Duodenal mucosa (tissue), 2 donors: ENCODE measurements at regions not wholly inside any gene's neighbourhood (a gene's known extent, or its start where the extent isn't known, plus 50 kb on each side); places are given as distances from the start of the nearest gene placed in this dataset.

ENCODE experiments used
- H3K27ac ChIP-seq: one replicate; pipeline ENCODE4 v1.7.0; 2013; ENCODE audit warnings: low read depth, low read length
- H3K27me3 ChIP-seq, 2 donors: one replicate each; pipeline ENCODE4 v1.7.0; 2013; ENCODE audit warnings: low read length in 2 of 2, control low read depth in 1 of 2; ENCODE audit not compliant: insufficient read depth in 2 of 2, control insufficient read depth in 1 of 2
- H3K36me3 ChIP-seq, 2 donors: one replicate each; pipeline ENCODE4 v1.7.0; 2013; ENCODE audit warnings: low read length in 2 of 2, control low read depth in 1 of 2; ENCODE audit not compliant: insufficient read depth in 2 of 2, control insufficient read depth in 1 of 2
- H3K4me1 ChIP-seq, 2 donors: one replicate each; pipeline ENCODE4 v1.7.0; 2013; ENCODE audit warnings: low read length in 2 of 2, control low read depth in 1 of 2; ENCODE audit not compliant: insufficient read depth in 2 of 2, control insufficient read depth in 1 of 2
- H3K4me3 ChIP-seq, 2 donors: one replicate each; pipeline ENCODE4 v1.7.0; 2013; ENCODE audit warnings: low read length in 2 of 2, low read depth in 1 of 2
- H3K9ac ChIP-seq, 2 donors: one replicate each; pipeline ENCODE4 v1.7.0; 2013; ENCODE audit warnings: low read length in 2 of 2, low read depth in 1 of 2
- H3K9me3 ChIP-seq, 2 donors: one replicate each; pipeline ENCODE4 v1.7.0; 2013; ENCODE audit warnings: low read length in 2 of 2, control low read depth in 1 of 2; ENCODE audit not compliant: control insufficient read depth in 1 of 2

DNA sequence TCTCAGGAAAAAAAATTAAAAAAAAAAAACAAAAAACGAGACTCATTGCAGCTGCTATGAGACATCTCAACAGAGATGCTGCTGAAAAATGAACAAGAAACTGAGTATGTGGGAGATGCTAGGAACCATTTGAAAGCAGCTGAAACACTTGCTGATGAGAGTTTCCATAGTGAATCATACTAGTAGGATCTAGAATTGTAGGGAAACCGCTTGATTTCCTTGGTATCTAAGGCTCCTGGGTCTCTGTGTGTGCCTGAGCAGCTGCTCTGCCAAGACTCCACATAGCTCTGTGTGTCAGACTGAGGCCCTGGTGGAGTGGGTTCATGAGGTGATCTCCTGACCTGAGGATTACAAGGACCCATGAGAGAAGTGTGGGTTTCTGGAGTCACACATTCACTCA, 313.4 kb upstream of the NECTIN3 start:
- Histone ChIP-seq H3K9ac (no peak overlapping the region), H3K4me1 (peaks cover 0 to 12% of the 10 kb centered on the region in 2 donors), H3K9me3 (peaks cover 0 to 5% of the 10 kb centered on the region in 2 donors), H3K36me3 (no peaks in the 10 kb centered on the region), H3K27ac (no peak overlapping the region), H3K4me3 (no peak overlapping the region), H3K27me3 (no peaks in the 10 kb centered on the region)

DNA sequence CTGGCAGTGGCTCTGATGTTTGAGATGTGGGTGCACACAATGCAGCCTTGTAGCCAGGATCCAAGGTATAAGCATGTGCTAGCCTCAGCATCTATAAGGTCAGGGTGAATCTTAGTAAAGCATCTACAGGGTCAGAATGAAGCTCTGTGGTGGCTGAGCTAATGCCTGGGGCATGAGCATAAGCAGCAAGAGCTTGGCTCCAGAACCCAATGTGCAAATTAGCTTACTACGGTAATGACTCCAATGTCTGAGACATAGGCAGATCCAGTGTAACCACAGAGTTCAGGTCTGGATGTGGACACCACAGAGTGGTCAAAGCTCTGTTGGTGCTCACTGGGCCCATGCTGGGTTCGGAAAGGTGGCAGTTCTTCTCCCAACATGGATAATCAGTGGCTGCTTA, 304.5 kb upstream of the NECTIN3 start:
- Histone ChIP-seq H3K36me3 (no peaks in the 10 kb centered on the region), H3K9me3 (no peaks in the 10 kb centered on the region), H3K9ac (no peak overlapping the region), H3K27me3 (no peaks in the 10 kb centered on the region), H3K27ac (no peak overlapping the region), H3K4me1 (peaks cover 0 to 7% of the 10 kb centered on the region in 2 donors), H3K4me3 (no peak overlapping the region)

DNA sequence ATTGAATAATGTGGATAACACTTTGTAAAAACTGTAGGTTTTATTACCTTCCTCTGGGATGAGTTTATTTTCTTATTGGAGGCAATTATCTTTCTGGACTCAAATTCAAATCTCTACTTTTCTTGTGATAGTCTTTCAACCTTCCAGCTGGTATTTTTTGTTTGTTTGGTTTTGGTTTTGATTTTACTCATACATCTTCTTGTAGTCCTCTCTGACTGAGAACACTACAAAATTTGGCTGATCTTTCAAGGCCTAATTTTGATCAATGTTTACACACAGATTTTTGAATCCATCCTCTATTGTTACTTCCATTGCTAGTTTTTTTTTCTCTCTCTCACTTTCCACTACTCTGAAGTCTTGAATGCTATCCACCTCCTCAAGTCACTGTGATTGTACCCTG, 303.8 kb upstream of the NECTIN3 start:
- Histone ChIP-seq H3K9me3 (no peaks in the 10 kb centered on the region), H3K36me3 (no peaks in the 10 kb centered on the region), H3K4me3 (no peak overlapping the region), H3K27ac (no peak overlapping the region), H3K4me1 (peaks cover 0 to 7% of the 10 kb centered on the region in 2 donors), H3K9ac (no peak overlapping the region), H3K27me3 (no peaks in the 10 kb centered on the region)

- H3K9ac ChIP-seq: no peak overlapping the region
- H3K4me1 ChIP-seq: no peaks in the 10 kb centered on the region
- no peaks in the 10 kb centered on the region for H3K27me3 ChIP-seq
- H3K9me3 ChIP-seq: no peaks in the 10 kb centered on the region
- no peaks in the 10 kb centered on the region for H3K36me3 ChIP-seq
- no peak overlapping the region for H3K27ac ChIP-seq
- H3K4me3 ChIP-seq: no peak overlapping the region
Observed at GRCh38 chr3:110773413-110773954, 298.1 kb upstream of the NECTIN3 start.

DNA sequence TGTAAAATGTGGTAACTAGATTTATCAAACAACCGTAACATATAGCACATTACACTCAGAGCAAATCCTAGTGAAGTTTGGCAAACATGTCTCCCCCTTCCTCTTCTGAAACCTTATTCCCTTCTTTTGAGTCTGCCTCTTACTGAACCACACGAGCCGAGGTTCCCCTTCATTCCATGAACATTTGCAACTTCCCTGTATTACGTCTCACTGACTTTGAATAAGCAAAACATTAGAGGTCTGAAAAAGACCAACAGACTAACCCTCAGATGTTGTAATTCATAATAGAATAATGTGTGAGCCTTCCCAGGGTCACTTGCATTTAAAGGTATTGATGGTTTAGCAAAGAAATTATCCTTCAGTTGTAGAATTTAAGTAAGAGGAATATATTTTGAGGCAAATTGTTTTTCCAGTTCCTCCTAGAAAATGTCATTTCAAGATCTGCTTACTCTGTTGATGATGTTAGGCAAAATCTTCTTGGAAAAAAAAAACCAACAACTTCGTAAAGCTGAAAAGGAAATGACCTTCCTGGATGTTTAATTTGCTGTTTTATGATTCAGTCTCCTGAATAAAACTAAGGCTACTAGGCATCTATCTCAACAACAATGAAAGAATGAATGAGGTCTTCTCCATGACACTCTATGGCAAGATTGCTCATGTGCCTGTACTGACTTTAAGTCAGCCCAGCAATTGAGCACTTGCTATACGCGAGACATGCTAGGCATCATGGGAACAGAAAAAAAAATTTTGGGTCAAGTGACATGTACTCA, 296.9 kb upstream of the NECTIN3 start:
- H3K36me3 ChIP-seq: no peaks in the 10 kb centered on the region
- H3K27me3 ChIP-seq: no peaks in the 10 kb centered on the region
- no peak overlapping the region for H3K9ac ChIP-seq
- no peaks in the 10 kb centered on the region for H3K4me1 ChIP-seq
- H3K9me3 ChIP-seq: no peaks in the 10 kb centered on the region
- no peak overlapping the region for H3K4me3 ChIP-seq
- H3K27ac ChIP-seq: no peak overlapping the region

DNA sequence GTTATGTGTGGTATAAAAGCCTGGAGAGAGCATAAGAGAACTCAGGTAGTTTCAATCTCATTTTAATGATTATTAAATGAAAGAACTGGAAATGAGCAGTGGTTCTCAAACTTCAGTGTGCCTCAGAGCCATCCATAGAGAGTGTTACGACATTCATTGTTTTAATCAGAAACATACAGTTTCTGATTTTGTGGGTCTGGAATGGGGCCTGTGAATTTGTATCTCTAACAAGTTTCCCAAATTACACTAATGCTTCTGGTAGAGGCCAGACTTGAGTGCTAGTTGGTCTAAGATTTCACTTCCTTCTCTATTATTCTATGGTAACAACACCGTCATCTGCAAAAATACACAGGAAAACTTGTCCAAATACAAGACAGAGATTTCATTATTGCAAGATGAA, 292.0 kb upstream of the NECTIN3 start:
- H3K9me3 ChIP-seq: no peaks in the 10 kb centered on the region

DNA sequence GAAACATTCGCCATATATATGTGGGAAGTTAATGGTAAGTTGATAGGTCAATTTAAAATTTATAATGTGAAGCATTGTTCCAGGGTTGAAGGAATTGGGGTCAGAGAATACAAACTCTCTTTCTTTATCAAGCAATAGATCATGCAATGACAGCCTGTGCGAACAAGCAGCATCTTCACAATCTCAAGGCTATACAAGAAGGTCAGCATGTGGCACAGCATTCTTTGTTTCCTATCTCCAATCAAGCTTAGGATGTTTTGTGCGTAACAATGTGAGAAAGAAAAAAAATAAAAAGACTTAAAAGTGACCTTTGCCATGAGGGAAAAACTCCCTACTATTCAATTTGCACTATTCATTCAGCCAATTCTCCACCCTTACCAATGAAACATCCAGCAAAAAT, 288.1 kb upstream of the NECTIN3 start:
- H3K9me3 ChIP-seq: no peaks in the 10 kb centered on the region
- no peak overlapping the region for H3K27ac ChIP-seq
- H3K36me3 ChIP-seq: no peaks in the 10 kb centered on the region
- no peaks in the 10 kb centered on the region for H3K27me3 ChIP-seq
- no peak overlapping the region for H3K9ac ChIP-seq
- H3K4me1 ChIP-seq: no peaks in the 10 kb centered on the region
- H3K4me3 ChIP-seq: no peak overlapping the region

More for the DNA sequence above, 292.0 kb upstream of the NECTIN3 start:
- no peak overlapping the region for H3K9ac ChIP-seq
- H3K27me3 ChIP-seq: no peaks in the 10 kb centered on the region
- H3K36me3 ChIP-seq: no peaks in the 10 kb centered on the region
- no peak overlapping the region for H3K4me3 ChIP-seq
- no peaks in the 10 kb centered on the region for H3K4me1 ChIP-seq
- H3K27ac ChIP-seq: no peak overlapping the region

GRCh38 chr3:110788794-110789193, 282.8 kb upstream of the NECTIN3 start:
- Histone ChIP-seq H3K4me1 (no peaks in the 10 kb centered on the region), H3K27ac (no peak overlapping the region), H3K36me3 (no peaks in the 10 kb centered on the region), H3K9me3 (no peaks in the 10 kb centered on the region), H3K4me3 (no peak overlapping the region), H3K9ac (no peak overlapping the region), H3K27me3 (no peaks in the 10 kb centered on the region)

DNA sequence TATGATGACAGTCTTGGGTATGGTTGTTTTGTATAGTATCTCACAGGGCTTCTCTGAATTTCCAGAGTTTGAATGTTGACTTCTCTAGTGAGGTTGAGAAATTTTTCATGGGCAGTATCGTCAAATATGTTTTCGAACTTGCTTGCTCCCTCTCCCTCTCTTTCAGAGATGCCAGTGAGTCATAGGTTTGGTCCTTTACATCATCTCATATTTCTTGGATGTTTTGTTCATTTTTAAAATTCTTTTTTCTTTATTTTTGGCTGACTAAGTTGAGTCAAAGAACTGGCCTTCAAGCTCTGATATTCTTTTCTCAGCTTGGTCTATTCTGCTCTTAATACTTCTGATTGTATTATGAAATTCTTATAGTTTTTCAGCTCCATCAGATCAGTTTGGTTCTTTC, 282.3 kb upstream of the NECTIN3 start:
- H3K27ac ChIP-seq: no peak overlapping the region
- no peak overlapping the region for H3K4me3 ChIP-seq
- H3K4me1 ChIP-seq: no peaks in the 10 kb centered on the region
- no peaks in the 10 kb centered on the region for H3K27me3 ChIP-seq
- H3K36me3 ChIP-seq: no peaks in the 10 kb centered on the region
- H3K9ac ChIP-seq: no peak overlapping the region
- no peaks in the 10 kb centered on the region for H3K9me3 ChIP-seq

- no peaks in the 10 kb centered on the region for H3K9me3 ChIP-seq
- no peaks in the 10 kb centered on the region for H3K27me3 ChIP-seq
- no peaks in the 10 kb centered on the region for H3K4me1 ChIP-seq
- no peaks in the 10 kb centered on the region for H3K36me3 ChIP-seq
- H3K9ac ChIP-seq: no peak overlapping the region
- H3K27ac ChIP-seq: no peak overlapping the region
- H3K4me3 ChIP-seq: no peak overlapping the region
Observed at GRCh38 chr3:110790631-110791030, 281.0 kb upstream of the NECTIN3 start.
